GM18951 (cell line): ENCODE measurements at regions not wholly inside any gene's neighbourhood (a gene's known extent, or its start where the extent isn't known, plus 50 kb on each side); places are given as distances from the start of the nearest gene placed in this dataset.

Experiments used
- POLR2A ChIP-seq: IDR thresholded peaks from 4 replicates; pipeline ENCODE4 v1.6.1; 2011; ENCODE audit warnings: mild to moderate bottlenecking; ENCODE audit not compliant: insufficient read length, insufficient read depth; ENCODE audit errors: extremely low read depth
- in situ Hi-C: fragments of 300-500 bp; cut with MboI; formaldehyde crosslinking; loops from one replicate; pipeline ENCODE4 v1.12.0; 2022; ENCODE audit warnings: low sequenced_read_pairs, mixed read lengths, inconsistent platforms; ENCODE audit not compliant: unreplicated experiment

DNA sequence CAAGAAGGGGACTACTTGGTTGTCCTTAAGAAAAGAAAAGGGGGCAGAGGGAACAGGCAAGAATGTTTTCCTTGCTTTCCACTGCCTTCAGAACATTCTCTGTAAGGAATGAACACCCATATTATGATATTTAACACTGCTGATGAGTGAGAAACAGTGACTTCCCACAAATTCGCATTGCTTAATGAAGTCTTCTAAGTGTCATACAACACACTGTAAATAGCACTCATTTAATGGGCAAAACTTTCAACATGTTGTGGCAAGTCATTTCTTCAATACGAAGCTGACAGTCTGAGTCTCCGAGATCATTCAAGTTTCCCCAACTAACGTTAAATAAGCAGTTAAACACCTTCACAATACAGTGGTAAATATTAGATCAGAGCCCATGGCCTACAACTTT, 464.4 kb downstream of the SHQ1 start:
- TF ChIP-seq POLR2A = no peak
- in situ Hi-C loops = no loop called here

DNA sequence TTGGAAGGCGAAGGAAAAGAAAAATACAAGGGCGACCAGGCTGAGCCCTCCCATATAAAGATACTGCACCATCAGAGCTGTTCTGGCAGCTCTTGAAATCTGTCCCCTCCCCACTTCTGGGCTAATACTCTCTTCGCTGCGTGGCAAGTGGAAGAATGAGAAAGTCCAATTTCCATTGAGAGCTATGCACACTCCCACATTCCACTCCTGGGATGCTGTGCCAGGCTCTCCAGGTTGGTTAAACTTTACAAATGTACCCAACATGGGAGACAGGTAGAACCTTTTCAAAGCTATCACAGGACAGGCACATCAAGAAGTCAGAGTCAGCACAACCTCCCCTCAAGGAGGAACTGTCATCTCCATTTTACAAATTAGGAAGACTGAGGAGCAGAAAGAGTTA, 465.0 kb downstream of the SHQ1 start:
- in situ Hi-C loops = no loop called here
- no peak for TF ChIP-seq POLR2A

DNA sequence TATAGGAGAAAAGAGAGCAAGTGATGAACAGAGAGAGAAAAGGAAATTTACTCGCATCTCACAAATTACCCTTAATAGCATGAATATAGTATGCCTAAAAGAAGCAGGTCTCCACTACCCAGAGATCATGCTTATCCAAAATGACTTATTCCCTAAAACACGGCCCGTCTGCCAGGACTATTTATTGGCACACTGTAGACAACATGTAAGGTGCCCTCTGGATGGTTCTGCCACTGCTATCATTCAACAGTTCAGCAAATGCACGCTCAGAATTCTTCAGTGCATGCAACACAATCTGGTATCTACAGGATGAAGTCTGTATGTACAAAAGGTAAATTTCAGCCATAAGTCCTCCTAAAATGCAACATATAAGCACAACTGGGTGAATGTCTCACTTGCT, 465.8 kb downstream of the SHQ1 start:
- TF ChIP-seq POLR2A = no peak
- in situ Hi-C loops = no loop called here

DNA sequence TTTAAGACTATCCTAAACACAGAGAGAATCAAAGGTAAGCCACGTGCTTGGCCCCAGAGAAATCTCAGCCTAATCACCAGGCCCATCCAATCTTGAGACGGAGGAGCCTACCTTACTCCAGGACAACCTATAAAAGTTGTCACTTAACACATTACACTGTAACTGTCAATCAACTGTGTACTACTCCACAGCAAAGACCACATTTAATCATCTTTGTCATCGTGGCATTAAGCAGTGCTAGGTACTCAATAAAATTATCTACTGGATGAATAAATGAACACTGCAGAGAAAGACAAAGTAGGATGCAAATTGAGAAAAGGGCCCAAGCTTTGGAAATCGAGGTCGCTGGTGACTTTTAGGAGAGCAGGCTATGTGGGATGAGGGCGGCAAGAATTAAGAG, 466.7 kb downstream of the SHQ1 start:
- in situ Hi-C loops = no loop called here

DNA sequence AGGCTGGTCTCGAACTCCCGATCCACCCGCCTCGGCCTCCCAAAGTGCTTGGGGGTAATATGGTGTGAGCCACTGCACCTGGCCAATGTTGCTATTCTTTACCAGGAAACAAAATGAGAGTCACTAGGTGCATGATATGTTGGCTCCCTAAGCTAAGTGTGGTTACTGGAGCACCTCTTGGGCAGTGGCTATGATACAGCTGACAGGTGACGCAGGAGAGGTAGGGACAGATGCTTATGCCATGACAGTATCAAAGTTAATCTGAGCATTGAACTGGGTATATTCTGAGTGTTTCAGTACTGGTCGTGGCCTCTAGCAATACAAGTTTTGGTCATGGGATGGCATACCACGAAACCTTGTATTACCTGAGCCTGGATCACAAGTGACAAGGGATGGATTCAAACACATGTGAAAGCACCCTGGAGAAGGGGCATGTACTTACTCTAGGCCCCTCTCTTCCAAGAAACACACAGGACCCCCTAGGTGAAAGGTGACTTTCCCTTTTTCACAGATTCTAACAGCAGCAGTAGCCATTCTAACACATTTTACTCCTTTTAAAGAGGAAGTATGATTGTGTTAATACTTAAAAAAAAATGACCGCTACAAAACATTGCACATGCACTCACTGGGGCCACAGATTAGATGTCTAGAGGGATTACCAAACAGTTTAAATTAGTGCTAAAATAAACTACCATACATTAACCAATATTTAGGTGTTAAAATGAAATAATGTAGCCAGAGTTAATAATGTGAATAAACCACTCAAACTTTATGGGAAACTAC, 467.3 kb downstream of the SHQ1 start:
- TF ChIP-seq POLR2A = no peak
- in situ Hi-C loops = no loop called here

More for the DNA sequence above, 466.7 kb downstream of the SHQ1 start:
- no peak for TF ChIP-seq POLR2A

DNA sequence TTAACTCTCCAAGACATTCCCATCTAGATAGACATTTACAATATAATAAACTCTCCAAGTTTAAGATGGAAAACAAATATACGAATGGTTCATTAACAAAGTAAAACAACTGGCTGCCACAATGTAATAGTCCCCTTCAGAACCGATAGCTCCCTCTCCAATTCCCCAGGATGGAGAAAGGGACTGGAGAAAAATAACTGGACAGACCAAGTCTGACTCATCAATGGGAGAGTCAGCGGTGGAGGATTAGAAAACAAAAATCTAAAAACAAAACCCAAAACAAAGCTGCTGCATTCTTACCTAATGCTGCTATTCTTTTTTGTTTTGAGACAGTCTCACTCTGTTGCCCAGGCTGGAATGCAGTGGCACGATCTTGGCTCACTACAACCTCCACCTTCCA, 468.1 kb downstream of the SHQ1 start:
- no peak for TF ChIP-seq POLR2A
- in situ Hi-C loops = no loop called here

DNA sequence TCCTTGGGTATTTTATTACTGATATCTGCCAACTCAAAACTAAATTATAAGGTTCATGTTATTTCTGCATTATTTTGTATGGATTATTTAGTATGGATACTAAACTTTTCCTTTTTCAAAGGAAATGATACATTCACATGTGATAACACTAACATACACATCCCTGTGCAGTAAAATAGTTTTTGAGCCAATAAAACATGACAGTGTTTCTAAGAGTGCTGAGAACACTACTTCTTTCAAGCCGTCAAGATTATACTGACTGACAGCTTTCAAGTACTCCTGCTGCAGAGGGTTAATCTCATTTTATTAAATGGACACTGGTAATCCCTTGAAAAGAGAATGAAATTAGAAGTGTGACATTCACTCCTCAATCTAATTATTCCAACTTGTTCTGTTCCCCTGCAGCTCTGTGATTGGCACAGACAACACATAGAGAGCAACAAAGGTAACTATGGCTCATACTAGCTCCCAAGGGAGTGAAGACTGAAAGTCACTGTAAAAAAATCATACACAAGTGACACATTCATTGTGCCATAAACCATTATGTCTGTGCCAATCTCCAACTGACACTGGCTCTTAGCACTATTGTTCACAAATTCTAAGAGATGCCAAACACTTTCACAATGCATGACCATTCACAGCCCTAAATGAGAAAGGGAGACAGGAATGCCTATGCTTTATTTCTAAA, 468.6 kb downstream of the SHQ1 start:
- TF ChIP-seq POLR2A = no peak
- in situ Hi-C loops = no loop called here

DNA sequence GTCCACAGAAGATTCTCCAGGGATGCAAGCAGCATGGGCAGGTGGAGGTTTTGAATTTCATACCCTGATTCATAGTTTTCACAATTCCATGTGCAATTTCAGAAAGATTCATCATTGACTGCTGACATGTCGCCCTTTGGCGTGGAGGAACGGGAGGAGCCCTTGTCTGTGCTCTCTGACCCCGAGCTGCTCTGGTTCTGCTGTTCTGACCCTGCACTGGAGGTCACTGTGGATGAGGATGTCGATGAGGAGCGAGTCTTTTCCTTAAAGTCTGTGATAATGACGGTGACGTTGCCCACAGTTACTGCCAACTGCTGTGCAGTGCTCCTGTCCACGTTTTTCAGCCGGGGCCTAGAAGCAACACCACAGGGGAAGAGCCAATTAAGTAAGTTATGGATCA, 470.0 kb downstream of the SHQ1 start:
- in situ Hi-C loops = no loop called here
- no peak for TF ChIP-seq POLR2A

DNA sequence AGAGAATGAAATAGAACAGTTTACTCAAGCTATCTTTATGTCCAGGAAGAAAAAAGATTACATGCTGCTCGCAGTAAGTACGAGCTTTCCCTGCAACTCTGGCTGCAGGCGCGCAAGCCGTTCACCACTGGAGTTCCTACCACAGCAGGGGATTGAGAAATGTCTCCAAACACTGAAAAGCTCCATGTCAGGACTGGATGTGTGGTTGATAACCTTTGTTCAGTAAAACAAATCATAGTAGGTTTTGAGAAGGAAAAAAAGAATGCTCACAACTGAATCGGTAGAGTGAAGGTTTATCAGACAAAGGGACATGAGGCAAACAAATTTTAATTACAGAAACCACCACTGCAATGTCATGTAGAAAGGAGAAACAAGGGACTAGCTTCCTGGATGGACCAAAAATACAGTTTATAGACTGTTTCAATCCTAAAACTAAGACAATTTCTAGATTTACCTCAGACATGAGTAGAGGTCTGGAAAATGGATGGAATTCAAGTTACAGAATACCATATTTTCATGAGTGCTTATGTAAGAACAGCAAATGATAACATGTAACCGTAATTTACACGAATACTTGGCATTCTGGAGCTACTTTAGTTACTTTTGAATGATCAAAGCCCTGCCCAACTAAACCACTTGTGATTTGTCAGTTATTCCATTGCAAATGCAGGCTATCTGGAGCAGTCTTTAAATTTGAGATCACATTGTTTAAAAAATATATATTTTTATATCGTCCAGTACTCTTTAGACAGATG, 471.1 kb downstream of the SHQ1 start:
- in situ Hi-C loops = no loop called here
- no peak for TF ChIP-seq POLR2A

DNA sequence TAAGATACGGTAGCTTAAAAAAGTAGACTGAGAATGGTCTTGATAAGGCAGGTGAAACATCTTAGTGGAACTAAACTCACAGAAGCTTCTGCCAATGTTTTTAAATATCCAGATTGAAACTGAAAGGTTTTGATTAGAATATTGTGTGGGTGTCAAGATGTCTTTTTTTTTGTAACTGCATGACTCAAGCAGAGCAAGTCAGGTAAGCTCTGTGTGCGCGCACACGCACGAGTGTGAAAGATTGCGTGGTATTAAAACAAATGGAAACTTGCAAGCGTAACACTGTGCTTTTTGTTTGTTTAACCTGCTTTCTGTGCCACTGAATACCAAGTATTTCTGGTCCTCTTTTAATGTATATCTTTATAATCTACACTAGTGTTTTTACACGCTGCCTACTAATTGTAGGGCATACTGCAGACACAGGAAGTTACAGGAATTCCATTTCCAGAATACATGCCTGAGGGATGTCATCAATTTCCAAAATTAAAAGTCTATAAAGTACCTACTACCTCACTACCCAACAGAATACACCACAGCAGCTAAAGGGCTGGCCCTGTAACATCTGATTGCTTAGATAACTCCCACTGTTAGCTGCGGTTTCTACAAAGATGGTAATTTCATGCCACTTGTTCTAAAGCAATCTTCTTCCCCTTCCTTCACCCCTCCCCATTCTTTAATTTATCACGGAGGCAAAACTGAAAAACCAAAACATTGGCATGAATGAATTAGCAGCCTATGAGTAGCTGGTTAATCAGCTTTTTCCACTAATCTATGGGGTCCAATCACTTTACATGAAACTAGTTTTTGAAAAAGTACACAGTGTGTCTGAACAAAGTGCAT, 472.8 kb downstream of the SHQ1 start:
- in situ Hi-C loops = no loop called here

DNA sequence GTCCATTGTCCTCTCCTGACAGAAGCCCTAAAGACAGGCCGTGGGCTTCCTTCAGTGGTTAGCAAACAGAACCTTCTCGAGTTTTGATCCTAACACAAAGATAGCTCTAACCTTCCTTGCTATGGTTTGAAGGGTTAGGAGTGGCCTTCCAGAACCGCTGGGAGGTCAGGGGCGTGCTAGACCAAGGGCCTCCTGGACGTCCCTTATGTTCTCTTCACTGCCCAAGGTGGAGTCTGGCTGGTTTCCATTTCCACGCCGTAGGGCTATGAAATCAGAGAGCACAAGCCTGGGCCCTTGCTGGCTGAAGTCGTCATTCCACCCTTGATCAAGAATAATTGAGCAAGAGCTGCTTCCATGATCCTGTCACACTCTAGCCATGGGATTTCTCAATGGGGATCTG, 475.1 kb downstream of the SHQ1 start:
- in situ Hi-C loops = no loop called here
- TF ChIP-seq POLR2A = no peak

More for the DNA sequence above, 472.8 kb downstream of the SHQ1 start:
- TF ChIP-seq POLR2A = no peak

DNA sequence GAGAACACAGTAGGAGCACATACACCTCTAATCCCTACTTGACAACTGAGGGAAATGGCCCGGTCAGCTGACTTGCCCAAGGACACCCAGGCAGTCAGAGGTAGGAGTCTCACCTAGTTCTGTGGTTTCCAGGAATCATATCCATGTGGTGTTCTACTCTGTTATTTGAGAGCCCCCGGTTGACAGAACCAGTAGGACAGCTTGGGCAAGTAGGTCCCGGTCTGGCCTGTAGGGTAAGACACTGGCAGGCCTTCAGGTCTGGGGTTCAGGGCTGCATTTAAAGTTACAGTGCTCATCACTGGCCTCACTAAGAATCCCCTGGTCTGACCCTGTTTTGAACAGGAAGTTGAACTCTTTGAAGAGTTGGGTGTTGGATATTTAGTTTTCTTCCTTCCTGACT, 476.1 kb downstream of the SHQ1 start:
- TF ChIP-seq POLR2A = no peak
- in situ Hi-C loops = no loop called here

DNA sequence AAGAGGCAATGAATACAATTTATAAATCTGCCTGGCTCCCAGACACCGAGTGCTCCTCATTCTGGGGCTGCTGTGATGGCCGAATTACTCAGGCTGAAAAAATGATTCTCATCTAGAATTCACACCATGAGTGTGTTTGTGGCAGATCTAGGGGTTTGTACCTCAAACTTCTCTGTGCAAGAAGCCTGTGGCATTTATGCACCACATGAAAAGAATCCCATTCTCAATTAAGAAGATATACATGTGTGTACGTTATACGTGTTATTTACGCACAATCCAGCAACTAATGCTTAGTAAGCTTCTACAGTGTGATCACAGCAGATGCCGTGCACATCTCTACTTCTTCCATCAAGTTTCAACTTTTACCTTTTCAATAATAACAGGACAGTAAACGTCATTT, 476.8 kb downstream of the SHQ1 start:
- in situ Hi-C loops = no loop called here
- TF ChIP-seq POLR2A = no peak

DNA sequence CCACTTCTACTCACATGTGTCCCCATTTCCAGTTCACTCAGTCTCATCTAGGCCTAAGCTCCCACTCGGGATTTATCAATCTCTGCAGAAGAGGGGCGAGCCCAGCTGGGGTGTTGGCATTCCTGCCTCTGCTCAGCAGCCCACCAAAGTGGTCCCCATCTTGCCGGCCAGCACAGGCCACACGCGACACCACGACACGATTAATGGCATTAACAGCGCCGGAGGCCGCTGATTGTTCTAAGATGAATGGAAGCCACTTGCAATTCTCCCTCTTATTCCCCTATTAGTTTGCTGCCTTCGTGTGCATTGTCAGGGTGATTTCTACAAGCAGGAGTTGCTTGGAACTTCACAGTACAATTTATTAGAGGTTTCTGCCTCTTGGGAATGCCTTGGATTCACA, 477.3 kb downstream of the SHQ1 start:
- no peak for TF ChIP-seq POLR2A
- in situ Hi-C loops = no loop called here
